ENCODE measurements at regions not wholly inside any gene's neighbourhood (a gene's known extent, or its start where the extent isn't known, plus 50 kb on each side); places are given as distances from the start of the nearest gene placed in this dataset.

- TF ChIP-seq CTCF (IDR thresholded peaks at IDR 0.05; ENCODE audit: low read depth, low read length): no peak
Observed at GRCh38 chr15:67997996-67998395, 56.1 kb upstream of the PIAS1 start.

GRCh38 chr15:67998599-67999133, 55.4 kb upstream of the PIAS1 start:
- no peak for TF ChIP-seq CTCF (IDR thresholded peaks at IDR 0.05; ENCODE audit: low read depth, low read length)
- no peak for DNase-seq (ENCODE audit: extremely low read depth, low read depth)

More at GRCh38 chr15:67997996-67998395, 56.1 kb upstream of the PIAS1 start:
- no peak for DNase-seq (ENCODE audit: extremely low read depth, low read depth)

- DNase-seq (ENCODE audit: extremely low read depth, low read depth): no peak
- TF ChIP-seq CTCF (IDR thresholded peaks at IDR 0.05; ENCODE audit: low read depth, low read length): no peak
Observed at GRCh38 chr15:67999320-68000100, 54.6 kb upstream of the PIAS1 start.

- DNase-seq (ENCODE audit: extremely low read depth, low read depth): no peak
- no peak for TF ChIP-seq CTCF (IDR thresholded peaks at IDR 0.05; ENCODE audit: low read depth, low read length)
Observed at GRCh38 chr15:68000754-68001153, 53.4 kb upstream of the PIAS1 start.

GRCh38 chr15:68001811-68002210, 52.3 kb upstream of the PIAS1 start:
- TF ChIP-seq CTCF (IDR thresholded peaks at IDR 0.05; ENCODE audit: low read depth, low read length): no peak
- DNase-seq (ENCODE audit: extremely low read depth, low read depth): no peak

GRCh38 chr15:68003297-68003696, 50.8 kb upstream of the PIAS1 start:
- no peak for DNase-seq (ENCODE audit: extremely low read depth, low read depth)
- no peak for TF ChIP-seq CTCF (IDR thresholded peaks at IDR 0.05; ENCODE audit: low read depth, low read length)
